A549 (cell line): ENCODE measurements at regions not wholly inside any gene's neighbourhood (a gene's known extent, or its start where the extent isn't known, plus 50 kb on each side); places are given as distances from the start of the nearest gene placed in this dataset.

Experiments
- ATAC-seq, 2 experiments: fragments of 200-7000 bp in 1 of 2; fragments of >200 bp in 1 of 2; cut with Nextera tagmentation in 1 of 2; cut with Tn5 transposase in 1 of 2; 3 replicates each; pipeline versions ENCODE4 v1.8.0 to v1.9.1; 2018 to 2020; ENCODE audit warnings: mild to moderate bottlenecking in 1 of 2, moderate library complexity in 1 of 2
- CTCF ChIA-PET: fragments of 300-600 bp; sonication (Branson Sonifier 250); formaldehyde crosslinking; extraction: SDS; loops from one replicate; lab custom pipeline; 2021; ENCODE audit warnings: antibody characterized with exemption, inconsistent platforms; lab: Yijun Ruan, JAX
- POLR2A ChIA-PET: fragments of 350-600 bp; formaldehyde crosslinking; extraction: SDS; loops from one replicate; lab custom pipeline; 2021; ENCODE audit warnings: antibody characterized with exemption, inconsistent platforms; lab: Yijun Ruan, JAX
- DNase-seq, 2 experiments: peaks; one replicate each; pipeline versions ENCODE4 v3.0.0 to v3.0.0-alpha.2; 2011 to 2016; ENCODE audit warnings: low read depth in 1 of 2, low spot score in 1 of 2
- FAIRE-seq: peaks from 2 replicates; lab custom pipeline; 2011; peaks lifted over from hg19 to GRCh38; lab: Jason Lieb, UNC
- H3K27ac ChIP-seq, 2 experiments: fragments of >200 bp; sonication (Bioruptor Twin); formaldehyde crosslinking; 3 replicates each; pipeline ENCODE4 v1.5.1; 2016 to 2017
- H3K4me1 ChIP-seq: fragments of >200 bp; sonication (Bioruptor Twin); formaldehyde crosslinking; 3 replicates; pipeline ENCODE4 v1.6.1; 2016
- H3K4me2 ChIP-seq: fragments of >200 bp; sonication (Bioruptor Twin); formaldehyde crosslinking; 3 replicates; pipeline ENCODE4 v1.6.1; 2016
- H3K4me3 ChIP-seq: fragments of >200 bp; sonication (Bioruptor Twin); formaldehyde crosslinking; 3 replicates; pipeline ENCODE4 v1.5.1; 2016
- H3K9me3 ChIP-seq: fragments of >200 bp; sonication (Bioruptor Twin); formaldehyde crosslinking; 3 replicates; pipeline ENCODE4 v1.6.1; 2016
- BHLHE40 ChIP-seq: IDR thresholded peaks from 2 replicates; pipeline ENCODE4 v1.6.1; 2012; ENCODE audit warnings: low read depth, low read length, inconsistent platforms
- CBX8 ChIP-seq: fragments of 200-600 bp; sonication (generic); IDR thresholded peaks from 2 replicates; pipeline ENCODE4 v1.6.1; 2016
- CEBPB ChIP-seq, 2 experiments: fragments of >200 bp in 1 of 2; sonication (Bioruptor Twin) in 1 of 2; formaldehyde crosslinking in 1 of 2; IDR thresholded peaks; 2 replicates each; pipeline ENCODE4 v1.6.1; 2012 to 2016
- CHD2 ChIP-seq: fragments of 150-350 bp; IDR thresholded peaks from 2 replicates; pipeline ENCODE4 v1.6.1; 2014; ENCODE audit warnings: low read length; ENCODE audit not compliant: partially characterized antibody
- EP300 ChIP-seq, 2 experiments: fragments of >200 bp; sonication (Bioruptor Twin); formaldehyde crosslinking; IDR thresholded peaks; 2 replicates in 1 of 2; 3 replicates in 1 of 2; pipeline ENCODE4 v1.6.1; 2016 to 2017
- FOXS1 ChIP-seq: fragments of 250-450 bp; sonication (Bioruptor Pico); IDR thresholded peaks from 2 replicates; pipeline ENCODE4 v1.5.0; 2020; ENCODE audit warnings: mild to moderate bottlenecking, moderate library complexity
- HEYL ChIP-seq: fragments of 250-450 bp; sonication (Bioruptor Pico); IDR thresholded peaks from 2 replicates; pipeline ENCODE4 v1.8.0; 2021; ENCODE audit warnings: mild to moderate bottlenecking, moderate library complexity
- HOXA7 ChIP-seq: fragments of 250-450 bp; sonication (Bioruptor Pico); IDR thresholded peaks from 2 replicates; pipeline ENCODE4 v1.5.0; 2020; ENCODE audit warnings: mild to moderate bottlenecking, moderate library complexity
- HOXB13 ChIP-seq: fragments of 250-450 bp; sonication (Bioruptor Pico); IDR thresholded peaks from 2 replicates; pipeline ENCODE4 v1.5.0; 2020; ENCODE audit warnings: low read depth, mild to moderate bottlenecking, moderate library complexity
- HOXB5 ChIP-seq: fragments of 250-450 bp; sonication (Bioruptor Pico); IDR thresholded peaks from 2 replicates; pipeline ENCODE4 v1.5.0; 2020; ENCODE audit warnings: mild to moderate bottlenecking, moderate library complexity
- JUN ChIP-seq, 2 experiments: fragments of >200 bp; sonication (Bioruptor Twin); formaldehyde crosslinking; IDR thresholded peaks; 2 replicates in 1 of 2; 3 replicates in 1 of 2; pipeline ENCODE4 v1.6.1; 2016 to 2017
- JUNB ChIP-seq: fragments of >200 bp; sonication (Bioruptor Twin); formaldehyde crosslinking; IDR thresholded peaks from 2 replicates; pipeline ENCODE4 v1.6.1; 2016
- MAZ ChIP-seq: fragments of 150-350 bp; IDR thresholded peaks from 2 replicates; pipeline ENCODE4 v1.6.1; 2014; ENCODE audit warnings: antibody characterized with exemption, low read depth, low read length, borderline replicate concordance
- NFE2L2 ChIP-seq: fragments of 150-350 bp; conservative IDR thresholded peaks from 2 replicates; pipeline ENCODE4 v1.6.1; 2014; ENCODE audit warnings: low read length
- POLR2A ChIP-seq: IDR thresholded peaks from 2 replicates; pipeline ENCODE4 v1.6.1; 2012; ENCODE audit warnings: mild to moderate bottlenecking, low read length
- POLR2AphosphoS2 ChIP-seq: conservative IDR thresholded peaks from 2 replicates; pipeline ENCODE4 v1.6.1; 2012; ENCODE audit warnings: low read length, improper control_type of control experiment, inconsistent platforms
- RCOR1 ChIP-seq: fragments of 150-350 bp; IDR thresholded peaks from 2 replicates; pipeline ENCODE4 v1.6.1; 2014; ENCODE audit warnings: antibody characterized with exemption, low read length, low read depth
- RFX5 ChIP-seq: fragments of 450-650 bp; IDR thresholded peaks from 2 replicates; pipeline ENCODE4 v1.7.1; 2014; ENCODE audit warnings: antibody characterized with exemption, mild to moderate bottlenecking, moderate library complexity
- SMC3 ChIP-seq: fragments of >200 bp; sonication (Bioruptor Twin); formaldehyde crosslinking; IDR thresholded peaks from 3 replicates; pipeline ENCODE4 v1.6.1; 2018; ENCODE audit warnings: inconsistent platforms
- SREBF2 ChIP-seq: fragments of 450-650 bp; IDR thresholded peaks from 2 replicates; pipeline ENCODE4 v1.6.1; 2014; ENCODE audit warnings: mild to moderate bottlenecking, moderate library complexity
- TFCP2L1 ChIP-seq: fragments of 250-450 bp; sonication (Bioruptor Pico); IDR thresholded peaks from 2 replicates; pipeline ENCODE4 v1.5.0; 2021; ENCODE audit warnings: mild to moderate bottlenecking
- ZNF302 ChIP-seq: fragments of 250-450 bp; sonication (Bioruptor Pico); IDR thresholded peaks from 2 replicates; pipeline ENCODE4 v1.9.0; 2021; ENCODE audit warnings: inconsistent platforms, mild to moderate bottlenecking, moderate library complexity
- WGBS: methylation state at CpG from one replicate; pipeline ENCODE4 v1.1.6; 2017; ENCODE audit errors: missing lambda C conversion rate; 5-methylcytosine and 5-hydroxymethylcytosine counted together
- TF ChIP-seq, protein P1 (sequence below): fragments of >200 bp; sonication (Bioruptor Twin); formaldehyde crosslinking; IDR thresholded peaks from 3 replicates; pipeline ENCODE4 v1.6.1; 2016
- TF ChIP-seq, protein P2 (sequence below): fragments of >200 bp; sonication (Bioruptor Twin); formaldehyde crosslinking; IDR thresholded peaks from 3 replicates; pipeline ENCODE4 v1.5.1; 2016
- TF ChIP-seq, protein P3 (sequence below): fragments of 200-600 bp; sonication (generic); IDR thresholded peaks from 2 replicates; pipeline ENCODE4 v1.6.1; 2016; ENCODE audit warnings: antibody characterized with exemption, mild to moderate bottlenecking, moderate library complexity
- TF ChIP-seq, protein P4 (sequence below): fragments of 250-450 bp; sonication (Bioruptor Pico); IDR thresholded peaks from 2 replicates; pipeline ENCODE4 v1.5.0; 2021; ENCODE audit warnings: mild to moderate bottlenecking, moderate library complexity, borderline replicate concordance

DNA sequence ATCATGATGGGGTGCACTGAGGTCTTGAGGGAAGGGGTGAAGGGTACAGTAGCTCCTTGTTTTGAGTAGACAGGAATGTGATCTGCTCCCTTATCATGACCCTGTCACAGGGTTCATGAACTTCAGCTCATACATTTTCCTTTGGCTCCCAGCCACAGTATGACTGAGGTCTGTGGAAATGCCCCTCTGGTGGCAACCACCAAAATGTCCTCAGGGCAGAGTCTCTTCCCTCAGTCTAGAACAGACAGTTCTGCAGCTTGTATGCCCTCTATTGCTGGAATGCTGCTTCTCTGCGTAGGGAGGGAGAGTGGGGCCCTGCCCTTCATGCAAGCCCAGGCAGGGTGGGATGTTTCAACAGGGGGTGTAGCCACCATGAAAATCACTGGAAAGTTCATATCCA is 53.8 kb upstream of the SNCAIP start:
- no peak for ATAC-seq
- no peaks in the 10 kb centered on the region for H3K4me1 ChIP-seq
- TF ChIP-seq POLR2A (no peak), MAZ (no peak), NFE2L2 (no peak), POLR2AphosphoS2 (no peak), JUN (IDR thresholded peaks at IDR 0.05) (no peak), HOXA7 (CRISPR knock-in tag) (no peak), SMC3 (no peak), HOXB13 (CRISPR knock-in tag) (no peak), CEBPB (IDR thresholded peaks at IDR 0.05) (no peak), RFX5 (no peak), FOXS1 (CRISPR knock-in tag) (no peak), JUNB (no peak)
- TF ChIP-seq, protein P1, sequence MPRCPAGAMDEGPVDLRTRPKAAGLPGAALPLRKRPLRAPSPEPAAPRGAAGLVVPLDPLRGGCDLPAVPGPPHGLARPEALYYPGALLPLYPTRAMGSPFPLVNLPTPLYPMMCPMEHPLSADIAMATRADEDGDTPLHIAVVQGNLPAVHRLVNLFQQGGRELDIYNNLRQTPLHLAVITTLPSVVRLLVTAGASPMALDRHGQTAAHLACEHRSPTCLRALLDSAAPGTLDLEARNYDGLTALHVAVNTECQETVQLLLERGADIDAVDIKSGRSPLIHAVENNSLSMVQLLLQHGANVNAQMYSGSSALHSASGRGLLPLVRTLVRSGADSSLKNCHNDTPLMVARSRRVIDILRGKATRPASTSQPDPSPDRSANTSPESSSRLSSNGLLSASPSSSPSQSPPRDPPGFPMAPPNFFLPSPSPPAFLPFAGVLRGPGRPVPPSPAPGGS: no peak
- TF ChIP-seq, protein P2, sequence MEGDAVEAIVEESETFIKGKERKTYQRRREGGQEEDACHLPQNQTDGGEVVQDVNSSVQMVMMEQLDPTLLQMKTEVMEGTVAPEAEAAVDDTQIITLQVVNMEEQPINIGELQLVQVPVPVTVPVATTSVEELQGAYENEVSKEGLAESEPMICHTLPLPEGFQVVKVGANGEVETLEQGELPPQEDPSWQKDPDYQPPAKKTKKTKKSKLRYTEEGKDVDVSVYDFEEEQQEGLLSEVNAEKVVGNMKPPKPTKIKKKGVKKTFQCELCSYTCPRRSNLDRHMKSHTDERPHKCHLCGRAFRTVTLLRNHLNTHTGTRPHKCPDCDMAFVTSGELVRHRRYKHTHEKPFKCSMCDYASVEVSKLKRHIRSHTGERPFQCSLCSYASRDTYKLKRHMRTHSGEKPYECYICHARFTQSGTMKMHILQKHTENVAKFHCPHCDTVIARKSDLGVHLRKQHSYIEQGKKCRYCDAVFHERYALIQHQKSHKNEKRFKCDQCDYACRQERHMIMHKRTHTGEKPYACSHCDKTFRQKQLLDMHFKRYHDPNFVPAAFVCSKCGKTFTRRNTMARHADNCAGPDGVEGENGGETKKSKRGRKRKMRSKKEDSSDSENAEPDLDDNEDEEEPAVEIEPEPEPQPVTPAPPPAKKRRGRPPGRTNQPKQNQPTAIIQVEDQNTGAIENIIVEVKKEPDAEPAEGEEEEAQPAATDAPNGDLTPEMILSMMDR: no peak
- TF ChIP-seq, protein P3, sequence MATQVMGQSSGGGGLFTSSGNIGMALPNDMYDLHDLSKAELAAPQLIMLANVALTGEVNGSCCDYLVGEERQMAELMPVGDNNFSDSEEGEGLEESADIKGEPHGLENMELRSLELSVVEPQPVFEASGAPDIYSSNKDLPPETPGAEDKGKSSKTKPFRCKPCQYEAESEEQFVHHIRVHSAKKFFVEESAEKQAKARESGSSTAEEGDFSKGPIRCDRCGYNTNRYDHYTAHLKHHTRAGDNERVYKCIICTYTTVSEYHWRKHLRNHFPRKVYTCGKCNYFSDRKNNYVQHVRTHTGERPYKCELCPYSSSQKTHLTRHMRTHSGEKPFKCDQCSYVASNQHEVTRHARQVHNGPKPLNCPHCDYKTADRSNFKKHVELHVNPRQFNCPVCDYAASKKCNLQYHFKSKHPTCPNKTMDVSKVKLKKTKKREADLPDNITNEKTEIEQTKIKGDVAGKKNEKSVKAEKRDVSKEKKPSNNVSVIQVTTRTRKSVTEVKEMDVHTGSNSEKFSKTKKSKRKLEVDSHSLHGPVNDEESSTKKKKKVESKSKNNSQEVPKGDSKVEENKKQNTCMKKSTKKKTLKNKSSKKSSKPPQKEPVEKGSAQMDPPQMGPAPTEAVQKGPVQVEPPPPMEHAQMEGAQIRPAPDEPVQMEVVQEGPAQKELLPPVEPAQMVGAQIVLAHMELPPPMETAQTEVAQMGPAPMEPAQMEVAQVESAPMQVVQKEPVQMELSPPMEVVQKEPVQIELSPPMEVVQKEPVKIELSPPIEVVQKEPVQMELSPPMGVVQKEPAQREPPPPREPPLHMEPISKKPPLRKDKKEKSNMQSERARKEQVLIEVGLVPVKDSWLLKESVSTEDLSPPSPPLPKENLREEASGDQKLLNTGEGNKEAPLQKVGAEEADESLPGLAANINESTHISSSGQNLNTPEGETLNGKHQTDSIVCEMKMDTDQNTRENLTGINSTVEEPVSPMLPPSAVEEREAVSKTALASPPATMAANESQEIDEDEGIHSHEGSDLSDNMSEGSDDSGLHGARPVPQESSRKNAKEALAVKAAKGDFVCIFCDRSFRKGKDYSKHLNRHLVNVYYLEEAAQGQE: no peak
- TF ChIP-seq, all 56 proteins: peak for 0
- 0% methylated on average over 1 of the region's 1 CpG for WGBS
- Histone ChIP-seq H3K4me2 (no peak overlapping the region), H3K4me3 (no peak overlapping the region), H3K9me3 (peaks cover 13% of the 10 kb centered on the region; the same call in 2 of the 3 replicates), H3K27ac (no peak overlapping the region)
- ChIA-PET POLR2A (no interaction called here), CTCF (no interaction called here)
- no peak for DNase-seq
- FAIRE-seq: no peak

DNA sequence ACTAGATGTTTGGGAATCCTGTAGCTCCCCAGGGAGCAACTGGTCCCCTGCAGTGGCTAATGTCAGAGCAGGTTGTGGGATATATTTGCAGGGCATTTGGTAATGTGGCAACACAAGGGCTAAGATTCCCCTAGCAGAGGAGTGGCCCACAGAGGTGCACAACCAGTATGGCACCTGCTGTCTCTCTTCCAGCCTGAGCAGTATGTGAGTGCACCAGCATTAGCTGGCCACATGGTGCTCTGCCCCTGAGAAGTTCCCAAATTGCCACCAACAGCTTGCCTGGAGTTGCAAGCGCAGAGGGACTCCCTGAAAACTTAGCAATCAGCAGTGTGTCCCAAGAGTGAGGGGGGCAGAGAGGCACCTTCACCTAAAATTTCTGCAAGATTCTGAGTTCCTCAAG is 53.2 kb upstream of the SNCAIP start:
- no peak for TF ChIP-seq HEYL
- no peak for TF ChIP-seq POLR2AphosphoS2
- no peak for TF ChIP-seq NFE2L2
- TF ChIP-seq JUN (IDR thresholded peaks at IDR 0.05): no peak
- no peak for TF ChIP-seq RFX5
- no peak for TF ChIP-seq CBX8
- no peak for TF ChIP-seq CHD2
- TF ChIP-seq, protein P4, sequence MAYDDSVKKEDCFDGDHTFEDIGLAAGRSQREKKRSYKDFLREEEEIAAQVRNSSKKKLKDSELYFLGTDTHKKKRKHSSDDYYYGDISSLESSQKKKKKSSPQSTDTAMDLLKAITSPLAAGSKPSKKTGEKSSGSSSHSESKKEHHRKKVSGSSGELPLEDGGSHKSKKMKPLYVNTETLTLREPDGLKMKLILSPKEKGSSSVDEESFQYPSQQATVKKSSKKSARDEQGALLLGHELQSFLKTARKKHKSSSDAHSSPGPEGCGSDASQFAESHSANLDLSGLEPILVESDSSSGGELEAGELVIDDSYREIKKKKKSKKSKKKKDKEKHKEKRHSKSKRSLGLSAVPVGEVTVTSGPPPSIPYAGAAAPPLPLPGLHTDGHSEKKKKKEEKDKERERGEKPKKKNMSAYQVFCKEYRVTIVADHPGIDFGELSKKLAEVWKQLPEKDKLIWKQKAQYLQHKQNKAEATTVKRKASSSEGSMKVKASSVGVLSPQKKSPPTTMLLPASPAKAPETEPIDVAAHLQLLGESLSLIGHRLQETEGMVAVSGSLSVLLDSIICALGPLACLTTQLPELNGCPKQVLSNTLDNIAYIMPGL: no peak
- TF ChIP-seq SREBF2: no peak
- TF ChIP-seq BHLHE40: no peak
- TF ChIP-seq RCOR1: no peak
- TF ChIP-seq ZNF302: no peak
- no peak for TF ChIP-seq HOXB5 (CRISPR knock-in tag)
- no peak for TF ChIP-seq EP300 (IDR thresholded peaks at IDR 0.05)
- no peak for TF ChIP-seq TFCP2L1 (CRISPR knock-in tag)
- POLR2A ChIA-PET: no interaction called here

More for the DNA sequence above, 53.2 kb upstream of the SNCAIP start:
- Histone ChIP-seq H3K27ac (no peak overlapping the region), H3K4me1 (no peaks in the 10 kb centered on the region), H3K4me2 (no peak overlapping the region), H3K9me3 (peaks cover 13% of the 10 kb centered on the region; the same call in 2 of the 3 replicates), H3K4me3 (no peak overlapping the region)
- no peak for ATAC-seq
- CTCF ChIA-PET: no interaction called here
- WGBS: 63% methylated on average over 1 of the region's 1 CpG
- FAIRE-seq: no peak
- DNase-seq: no peak
